Parathyroid adenoma (tissue), 2 donors: ENCODE measurements at regions not wholly inside any gene's neighbourhood (a gene's known extent, or its start where the extent isn't known, plus 50 kb on each side); places are given as distances from the start of the nearest gene placed in this dataset.

Experiments used
- H2AFZ ChIP-seq: fragments of 300-600 bp; sonication (generic); one replicate; pipeline ENCODE4 v1.7.0; 2017; ENCODE audit warnings: antibody characterized with exemption, mild to moderate bottlenecking
- H3K27ac ChIP-seq: fragments of 300-600 bp; sonication (generic); one replicate; pipeline ENCODE4 v1.7.0; 2017
- H3K27me3 ChIP-seq: fragments of 300-600 bp; sonication (generic); one replicate; pipeline ENCODE4 v1.7.0; 2017; ENCODE audit warnings: low read length; ENCODE audit not compliant: control insufficient read depth, insufficient read depth
- H3K36me3 ChIP-seq: fragments of 300-600 bp; sonication (generic); one replicate; pipeline ENCODE4 v1.7.0; 2017; ENCODE audit warnings: low read length; ENCODE audit not compliant: control insufficient read depth, insufficient read depth
- H3K4me1 ChIP-seq: fragments of 300-600 bp; sonication (generic); one replicate; pipeline ENCODE4 v1.7.0; 2017; ENCODE audit warnings: control low read depth
- H3K4me2 ChIP-seq: fragments of 300-600 bp; sonication (generic); one replicate; pipeline ENCODE4 v1.7.0; 2017; ENCODE audit warnings: low read length
- H3K4me3 ChIP-seq: fragments of 300-600 bp; sonication (generic); one replicate; pipeline ENCODE4 v1.7.0; 2017; ENCODE audit warnings: low read depth, low read length
- H3K79me2 ChIP-seq: fragments of 300-600 bp; sonication (generic); one replicate; pipeline ENCODE4 v1.7.0; 2017; ENCODE audit warnings: control low read depth
- H3K9ac ChIP-seq: fragments of 300-600 bp; sonication (generic); one replicate; pipeline ENCODE4 v1.7.0; 2017; ENCODE audit warnings: mild to moderate bottlenecking
- H3K9me3 ChIP-seq: fragments of 300-600 bp; sonication (generic); one replicate; pipeline ENCODE4 v1.7.0; 2017; ENCODE audit warnings: low read length; ENCODE audit not compliant: control insufficient read depth
- CTCF ChIP-seq: fragments of 300-600 bp; sonication (generic); IDR thresholded peaks from one replicate; pipeline ENCODE4 v1.7.0; 2017; ENCODE audit warnings: antibody characterized with exemption, mild to moderate bottlenecking
- donor health status: primary hyperparathyroidism.

- Histone ChIP-seq H2AFZ (no peak overlapping the region), H3K4me2 (no peak overlapping the region), H3K9ac (no peak overlapping the region), H3K36me3 (no peaks in the 10 kb centered on the region), H3K4me3 (no peak overlapping the region), H3K79me2 (no peaks in the 10 kb centered on the region), H3K27ac (no peak overlapping the region), H3K9me3 (no peaks in the 10 kb centered on the region), H3K4me1 (no peaks in the 10 kb centered on the region), H3K27me3 (no peaks in the 10 kb centered on the region)
- no peak for TF ChIP-seq CTCF
Observed at GRCh38 chr16:81167851-81168250, 70.6 kb upstream of the BCO1 start.

DNA sequence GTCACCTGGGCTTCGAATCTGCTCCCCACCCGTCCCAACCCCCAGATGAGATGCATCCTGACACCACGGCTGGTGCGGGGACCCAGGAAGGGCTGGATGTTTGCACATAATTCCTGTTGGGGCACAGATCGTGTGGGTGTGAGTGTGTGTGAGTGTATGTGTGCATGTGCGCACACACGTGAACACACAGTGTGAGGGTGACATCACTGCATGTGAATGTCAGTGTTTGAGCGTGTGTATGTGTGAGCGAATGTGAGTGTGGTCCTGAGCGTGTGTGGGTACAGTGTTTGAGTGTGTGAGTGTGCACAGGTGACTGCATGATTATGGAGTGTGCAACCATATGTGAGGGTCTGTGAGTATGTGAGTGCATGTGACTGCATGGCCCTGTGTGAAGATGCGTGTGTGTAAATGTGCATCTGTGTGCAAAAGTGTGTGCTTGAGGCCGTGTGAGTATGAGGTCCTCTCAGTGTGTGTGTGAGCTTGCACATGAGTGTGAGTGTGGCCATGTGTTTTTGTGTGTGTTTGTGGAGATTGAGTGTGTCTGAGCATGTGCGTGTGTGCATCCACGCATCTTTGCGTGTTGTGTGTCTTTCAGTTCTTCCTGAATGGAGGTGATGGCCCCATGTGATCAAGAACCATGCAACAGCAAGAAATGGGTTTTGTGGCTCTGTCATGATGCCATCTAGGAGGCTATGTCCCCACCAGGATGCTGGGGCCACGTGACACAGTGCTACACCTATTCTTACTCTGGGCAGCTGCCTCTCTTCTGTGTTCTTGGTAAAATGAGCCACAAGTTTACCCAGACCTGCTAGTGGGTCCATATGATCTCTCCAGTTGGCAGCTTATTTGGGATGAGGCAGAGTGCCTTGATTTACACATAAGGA lies 70.5 kb upstream of the GCSH start:
- Histone ChIP-seq H3K4me2 (no peak overlapping the region), H3K4me1 (no peaks in the 10 kb centered on the region), H3K79me2 (no peaks in the 10 kb centered on the region), H3K4me3 (no peak overlapping the region), H3K27me3 (no peaks in the 10 kb centered on the region), H3K9me3 (no peaks in the 10 kb centered on the region), H3K36me3 (no peaks in the 10 kb centered on the region), H2AFZ (no peak overlapping the region), H3K9ac (no peak overlapping the region), H3K27ac (no peak overlapping the region)
- no peak for TF ChIP-seq CTCF

DNA sequence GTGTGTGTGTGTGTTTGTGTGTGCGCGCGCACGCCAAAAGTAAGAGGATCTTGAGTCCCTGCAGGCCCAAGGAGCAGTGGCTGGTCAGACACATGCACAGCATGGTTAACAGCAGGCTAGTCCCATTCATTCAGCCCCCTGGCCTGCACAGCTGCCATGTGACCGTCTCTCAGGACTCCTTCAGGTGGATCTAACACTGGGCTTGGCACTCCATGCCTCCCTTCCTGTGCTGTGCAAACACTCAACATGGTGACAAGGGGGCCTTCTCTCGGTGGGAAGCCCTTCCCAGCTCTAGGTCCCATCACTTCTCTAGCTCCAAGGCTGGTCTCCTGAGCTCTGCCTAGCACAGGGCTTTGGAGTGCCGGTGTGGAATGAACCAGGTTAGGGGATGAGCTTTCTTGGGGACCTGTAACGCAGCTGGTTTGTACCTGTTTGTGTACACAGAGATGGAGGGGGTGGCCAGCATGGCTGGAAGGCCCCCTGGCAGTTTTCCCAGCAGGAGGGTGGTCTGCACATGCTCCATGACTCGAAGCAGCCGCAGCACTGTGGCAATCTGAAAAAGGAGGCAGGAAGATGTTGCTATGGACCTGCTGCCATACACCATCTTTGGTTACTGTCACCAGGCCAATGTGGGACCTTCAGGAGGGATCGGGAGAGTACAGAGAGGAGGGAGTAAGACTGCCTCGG lies 69.4 kb upstream of the GCSH start:
- no peaks in the 10 kb centered on the region for H3K79me2 ChIP-seq
- H3K9me3 ChIP-seq = no peaks in the 10 kb centered on the region
- no peak overlapping the region for H3K4me3 ChIP-seq
- no peak overlapping the region for H3K9ac ChIP-seq
- no peaks in the 10 kb centered on the region for H3K4me1 ChIP-seq
- no peaks in the 10 kb centered on the region for H3K36me3 ChIP-seq
- H3K27ac ChIP-seq = no peak overlapping the region
- no peaks in the 10 kb centered on the region for H3K27me3 ChIP-seq
- H3K4me2 ChIP-seq = no peak overlapping the region
- TF ChIP-seq CTCF = no peak
- no peak overlapping the region for H2AFZ ChIP-seq

DNA sequence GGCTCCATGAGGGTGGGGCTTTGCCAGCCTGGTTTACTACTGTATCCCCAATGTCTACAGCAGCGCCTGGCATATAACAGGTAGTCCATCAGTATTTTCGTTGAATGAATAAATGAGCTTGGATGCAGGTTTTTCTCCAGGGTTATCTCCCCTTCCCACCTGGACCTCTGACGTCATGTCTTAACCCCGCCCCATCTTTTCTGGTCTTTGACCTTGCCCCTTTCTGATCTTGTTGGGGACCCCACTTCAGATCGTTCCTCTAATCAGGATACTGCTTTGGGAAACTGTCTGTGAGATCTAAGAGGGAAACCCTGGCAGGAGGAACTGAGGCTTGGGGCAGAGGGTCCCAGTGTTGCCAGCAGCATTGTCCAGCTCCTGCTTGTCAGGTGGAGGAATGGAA lies 68.8 kb upstream of the GCSH start:
- no peaks in the 10 kb centered on the region for H3K27me3 ChIP-seq
- H3K9ac ChIP-seq = no peak overlapping the region

More for the DNA sequence above, 68.8 kb upstream of the GCSH start:
- Histone ChIP-seq H3K4me3 (no peak overlapping the region), H3K79me2 (no peaks in the 10 kb centered on the region), H3K36me3 (no peaks in the 10 kb centered on the region), H3K4me2 (no peak overlapping the region), H3K27ac (no peak overlapping the region), H3K9me3 (no peaks in the 10 kb centered on the region), H2AFZ (no peak overlapping the region), H3K4me1 (no peaks in the 10 kb centered on the region)
- no peak for TF ChIP-seq CTCF
